HEK293 (cell line): ENCODE measurements at regions not wholly inside any gene's neighbourhood (a gene's known extent, or its start where the extent isn't known, plus 50 kb on each side); places are given as distances from the start of the nearest gene placed in this dataset.

Experiments used
- CTCF ChIA-PET: fragments of 350-600 bp; formaldehyde crosslinking; extraction: SDS; loops from one replicate; lab custom pipeline; 2021; ENCODE audit warnings: antibody characterized with exemption; lab: Yijun Ruan, JAX
- POLR2A ChIA-PET: fragments of 300-600 bp; formaldehyde crosslinking; extraction: SDS; loops from one replicate; lab custom pipeline; 2020; ENCODE audit warnings: antibody characterized with exemption, inconsistent platforms; lab: Yijun Ruan, JAX
- H3K27ac ChIP-seq: fragments of 200-500 bp; sonication (Bioruptor generic); 2 replicates; pipeline ENCODE4 v1.5.1; 2014; ENCODE audit warnings: low read depth, low read length, control low read depth, inconsistent platforms; ENCODE audit errors: extremely low read depth
- H3K36me3 ChIP-seq, 2 experiments: fragments of 200-500 bp in 1 of 2; sonication (Bioruptor generic) in 1 of 2; 1 replicate in 1 of 2; 2 replicates in 1 of 2; pipeline ENCODE4 v1.5.1; 2014 to 2017; ENCODE audit warnings: inconsistent platforms in 2 of 2, low read length in 2 of 2; ENCODE audit not compliant: control insufficient read depth in 2 of 2, insufficient read depth in 1 of 2
- H3K4me1 ChIP-seq: fragments of 200-500 bp; sonication (Bioruptor generic); 2 replicates; pipeline ENCODE4 v1.5.1; 2014; ENCODE audit warnings: mild to moderate bottlenecking, low read length, inconsistent platforms; ENCODE audit not compliant: control insufficient read depth, insufficient read depth
- H3K4me3 ChIP-seq: 2 replicates; pipeline ENCODE4 v1.5.1; 2011; ENCODE audit warnings: low read depth, mild to moderate bottlenecking, control low read depth, low read length, moderate library complexity
- H3K9me3 ChIP-seq: fragments of 200-500 bp; sonication (Bioruptor generic); 2 replicates; pipeline ENCODE4 v1.5.1; 2014; ENCODE audit warnings: low read depth, low read length, inconsistent platforms; ENCODE audit not compliant: control insufficient read depth, insufficient read depth
- GLIS1 ChIP-seq: fragments of 450-650 bp; formaldehyde crosslinking; IDR thresholded peaks from 2 replicates; pipeline ENCODE4 v1.5.1; 2016; ENCODE audit warnings: missing biosample characterization, missing genetic modification characterization
- IKZF3 ChIP-seq: fragments of 450-650 bp; IDR thresholded peaks from 2 replicates; pipeline ENCODE4 v1.5.0; 2018; ENCODE audit warnings: missing biosample characterization, mild to moderate bottlenecking, missing genetic modification characterization, moderate library complexity
- PRDM10 ChIP-seq: fragments of 450-650 bp; formaldehyde crosslinking; IDR thresholded peaks from 2 replicates; pipeline ENCODE4 v1.5.1; 2016; ENCODE audit warnings: missing biosample characterization, missing genetic modification characterization
- YY1 ChIP-seq: fragments of 450-650 bp; formaldehyde crosslinking; IDR thresholded peaks from 2 replicates; pipeline ENCODE4 v1.5.1; 2018; ENCODE audit warnings: missing biosample characterization, missing genetic modification characterization
- YY2 ChIP-seq: fragments of 450-650 bp; formaldehyde crosslinking; IDR thresholded peaks from 2 replicates; pipeline ENCODE4 v1.5.1; 2016; ENCODE audit warnings: missing biosample characterization, missing genetic modification characterization
- ZBTB8A ChIP-seq: fragments of 450-650 bp; formaldehyde crosslinking; IDR thresholded peaks from 2 replicates; pipeline ENCODE4 v1.5.1; 2016; ENCODE audit warnings: missing biosample characterization, missing genetic modification characterization
- ZFHX2 ChIP-seq: fragments of 450-650 bp; formaldehyde crosslinking; conservative IDR thresholded peaks from 2 replicates; pipeline ENCODE4 v1.5.1; 2016; ENCODE audit warnings: missing biosample characterization, missing genetic modification characterization
- ZNF112 ChIP-seq: fragments of 450-650 bp; formaldehyde crosslinking; IDR thresholded peaks from 2 replicates; pipeline ENCODE4 v1.5.0; 2017; ENCODE audit warnings: missing biosample characterization, missing genetic modification characterization
- ZNF140 ChIP-seq: fragments of 450-650 bp; formaldehyde crosslinking; IDR thresholded peaks from 2 replicates; pipeline ENCODE4 v1.5.1; 2016; ENCODE audit warnings: missing biosample characterization, missing genetic modification characterization
- ZNF148 ChIP-seq: fragments of 450-650 bp; formaldehyde crosslinking; IDR thresholded peaks from 2 replicates; pipeline ENCODE4 v1.5.0; 2017; ENCODE audit warnings: missing biosample characterization, missing genetic modification characterization, borderline replicate concordance
- ZNF169 ChIP-seq: fragments of 450-650 bp; formaldehyde crosslinking; IDR thresholded peaks from 2 replicates; pipeline ENCODE4 v1.5.1; 2016; ENCODE audit warnings: missing biosample characterization, missing genetic modification characterization
- ZNF266 ChIP-seq: fragments of 450-650 bp; formaldehyde crosslinking; IDR thresholded peaks from 2 replicates; pipeline ENCODE4 v1.5.1; 2016; ENCODE audit warnings: missing biosample characterization, missing genetic modification characterization, low read depth
- ZNF274 ChIP-seq, 2 experiments: fragments of 200-500 bp in 1 of 2; fragments of 450-650 bp in 1 of 2; sonication (Bioruptor generic) in 1 of 2; formaldehyde crosslinking in 1 of 2; IDR thresholded peaks; 2 replicates each; pipeline versions ENCODE4 v1.5.1 to v1.6.1; 2014 to 2016; ENCODE audit warnings: borderline replicate concordance in 1 of 2, inconsistent platforms in 1 of 2, low read length in 1 of 2, missing biosample characterization in 1 of 2, missing genetic modification characterization in 1 of 2
- ZNF324 ChIP-seq: fragments of 450-650 bp; formaldehyde crosslinking; IDR thresholded peaks from 2 replicates; pipeline ENCODE4 v1.5.1; 2016; ENCODE audit warnings: missing biosample characterization, missing genetic modification characterization
- ZNF362 ChIP-seq: fragments of 450-650 bp; formaldehyde crosslinking; IDR thresholded peaks from 2 replicates; pipeline ENCODE4 v1.5.1; 2016; ENCODE audit warnings: missing biosample characterization, missing genetic modification characterization
- ZNF701 ChIP-seq: fragments of 450-650 bp; formaldehyde crosslinking; IDR thresholded peaks from 2 replicates; pipeline ENCODE4 v1.5.1; 2016; ENCODE audit warnings: missing biosample characterization, missing genetic modification characterization
- TF ChIP-seq, protein P1 (sequence below): fragments of 450-650 bp; formaldehyde crosslinking; IDR thresholded peaks from 2 replicates; pipeline ENCODE4 v1.5.1; 2017; ENCODE audit warnings: missing biosample characterization, missing genetic modification characterization
- TF ChIP-seq, protein P2 (sequence below): fragments of 450-650 bp; formaldehyde crosslinking; optimal IDR thresholded peaks from 2 replicates; pipeline ENCODE3; 2016; ENCODE audit warnings: missing biosample characterization, mild to moderate bottlenecking, missing genetic modification characterization

DNA sequence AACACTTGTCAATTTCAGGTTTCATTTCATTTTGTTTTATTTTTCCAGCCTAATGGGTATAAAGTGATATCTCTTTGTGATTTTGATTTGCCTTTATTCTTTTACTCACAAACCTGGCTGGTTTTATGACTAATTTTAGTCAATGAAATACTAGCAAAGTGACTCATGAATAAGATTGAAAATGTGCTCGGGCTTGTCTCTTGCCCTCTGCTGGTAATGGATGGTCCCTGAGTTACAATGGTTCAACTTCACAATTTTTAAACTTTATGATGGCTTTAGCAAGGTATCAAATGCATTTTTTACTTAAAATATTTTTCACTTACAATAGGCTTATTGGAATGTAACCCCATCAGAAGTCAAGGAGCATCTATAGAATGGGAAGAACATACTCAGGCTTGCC is 431.4 kb upstream of the CCNG1 start:
- H3K4me3 ChIP-seq = no peak overlapping the region
- no peaks in the 10 kb centered on the region for H3K4me1 ChIP-seq
- TF ChIP-seq ZNF140 (tag by site-specific recombination) (no peak), ZFHX2 (tag by site-specific recombination) (no peak), PRDM10 (tag by site-specific recombination) (no peak), GLIS1 (tag by site-specific recombination) (no peak), ZNF324 (tag by site-specific recombination) (no peak), ZBTB8A (tag by site-specific recombination) (no peak), YY2 (no peak), ZNF701 (tag by site-specific recombination) (no peak), ZNF362 (no peak), IKZF3 (tag by site-specific recombination) (no peak), ZNF169 (no peak), ZNF266 (tag by site-specific recombination) (no peak), ZNF148 (tag by site-specific recombination) (no peak), ZNF112 (tag by site-specific recombination) (no peak), ZNF274 (IDR thresholded peaks at IDR 0.05; ENCODE audit: low read length) (no peak), ZNF274 (tag by site-specific recombination; IDR thresholded peaks at IDR 0.05; ENCODE audit: borderline replicate concordance) (no peak), YY1 (tag by site-specific recombination) (no peak)
- TF ChIP-seq, protein P1, sequence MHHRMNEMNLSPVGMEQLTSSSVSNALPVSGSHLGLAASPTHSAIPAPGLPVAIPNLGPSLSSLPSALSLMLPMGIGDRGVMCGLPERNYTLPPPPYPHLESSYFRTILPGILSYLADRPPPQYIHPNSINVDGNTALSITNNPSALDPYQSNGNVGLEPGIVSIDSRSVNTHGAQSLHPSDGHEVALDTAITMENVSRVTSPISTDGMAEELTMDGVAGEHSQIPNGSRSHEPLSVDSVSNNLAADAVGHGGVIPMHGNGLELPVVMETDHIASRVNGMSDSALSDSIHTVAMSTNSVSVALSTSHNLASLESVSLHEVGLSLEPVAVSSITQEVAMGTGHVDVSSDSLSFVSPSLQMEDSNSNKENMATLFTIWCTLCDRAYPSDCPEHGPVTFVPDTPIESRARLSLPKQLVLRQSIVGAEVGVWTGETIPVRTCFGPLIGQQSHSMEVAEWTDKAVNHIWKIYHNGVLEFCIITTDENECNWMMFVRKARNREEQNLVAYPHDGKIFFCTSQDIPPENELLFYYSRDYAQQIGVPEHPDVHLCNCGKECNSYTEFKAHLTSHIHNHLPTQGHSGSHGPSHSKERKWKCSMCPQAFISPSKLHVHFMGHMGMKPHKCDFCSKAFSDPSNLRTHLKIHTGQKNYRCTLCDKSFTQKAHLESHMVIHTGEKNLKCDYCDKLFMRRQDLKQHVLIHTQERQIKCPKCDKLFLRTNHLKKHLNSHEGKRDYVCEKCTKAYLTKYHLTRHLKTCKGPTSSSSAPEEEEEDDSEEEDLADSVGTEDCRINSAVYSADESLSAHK (tag by site-specific recombination) = no peak
- TF ChIP-seq, protein P2, sequence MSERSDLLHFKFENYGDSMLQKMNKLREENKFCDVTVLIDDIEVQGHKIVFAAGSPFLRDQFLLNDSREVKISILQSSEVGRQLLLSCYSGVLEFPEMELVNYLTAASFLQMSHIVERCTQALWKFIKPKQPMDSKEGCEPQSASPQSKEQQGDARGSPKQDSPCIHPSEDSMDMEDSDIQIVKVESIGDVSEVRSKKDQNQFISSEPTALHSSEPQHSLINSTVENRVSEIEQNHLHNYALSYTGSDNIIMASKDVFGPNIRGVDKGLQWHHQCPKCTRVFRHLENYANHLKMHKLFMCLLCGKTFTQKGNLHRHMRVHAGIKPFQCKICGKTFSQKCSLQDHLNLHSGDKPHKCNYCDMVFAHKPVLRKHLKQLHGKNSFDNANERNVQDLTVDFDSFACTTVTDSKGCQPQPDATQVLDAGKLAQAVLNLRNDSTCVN (tag by site-specific recombination) = no peak
- TF ChIP-seq, all 188 proteins: peak for 0
- H3K27ac ChIP-seq = no peak overlapping the region
- no peaks in the 10 kb centered on the region for H3K9me3 ChIP-seq
- POLR2A ChIA-PET = no interaction called here
- no peaks in the 10 kb centered on the region for H3K36me3 ChIP-seq
- CTCF ChIA-PET = no interaction called here
